ENCODE measurements at regions not wholly inside any gene's neighbourhood (a gene's known extent, or its start where the extent isn't known, plus 50 kb on each side); places are given as distances from the start of the nearest gene placed in this dataset.

GRCh38 chr18:40957533-40958070 lies 997.4 kb upstream of the PIK3C3 start:
- H3K4me1 ChIP-seq (replicated peaks in 1 of 4; ENCODE audit: control insufficient read depth in 3 of 4, insufficient read depth in 4 of 4, low read length in 3 of 4) = no peaks in the 10 kb centered on the region; a peak in 1 of 7 replicates
- H3K4me3 ChIP-seq (ENCODE audit: extremely low read depth in 1 of 4, insufficient read depth in 2 of 4, low read depth in 3 of 4, low read length in 4 of 4) = no peak overlapping the region
- no peak overlapping the region for H4K8ac ChIP-seq (ENCODE audit: extremely low read depth, insufficient read depth, low read length)
- H2AK5ac ChIP-seq (ENCODE audit: low read depth, low read length) = no peak overlapping the region
- no peak overlapping the region for H4K5ac ChIP-seq (ENCODE audit: insufficient read length, low read depth, low read length)
- H3K4me2 ChIP-seq (ENCODE audit: insufficient read depth in 1 of 2, low read depth in 2 of 2, low read length in 2 of 2) = no peak overlapping the region
- H2BK15ac ChIP-seq (ENCODE audit: low read length) = no peak overlapping the region
- H3K56ac ChIP-seq (replicated peaks; ENCODE audit: insufficient read length, low read depth, low read length) = no peak overlapping the region
- H3K79me1 ChIP-seq (ENCODE audit: low read depth, low read length) = no peaks in the 10 kb centered on the region
- H2AFZ ChIP-seq (ENCODE audit: low read length) = no peak overlapping the region
- no peaks in the 10 kb centered on the region for H3K79me2 ChIP-seq (ENCODE audit: control insufficient read depth in 1 of 2, insufficient read depth in 2 of 2, low read length in 2 of 2)
- no peak overlapping the region for H2BK5ac ChIP-seq (ENCODE audit: low read depth, low read length)
- H3K18ac ChIP-seq (ENCODE audit: extremely low read depth, low read length) = no peak overlapping the region
- no peaks in the 10 kb centered on the region for H3K23me2 ChIP-seq (ENCODE audit: low read depth, low read length)
- POLR2A ChIA-PET (ENCODE audit: partially characterized antibody) = no interaction called here
- DNase-seq (ENCODE audit: low read depth in 1 of 2, low spot score in 2 of 2) (no peak), FAIRE-seq (no peak)
- no peak overlapping the region for H3K4ac ChIP-seq (replicated peaks; ENCODE audit: insufficient read length, low read depth, low read length)
- H3K9me3 ChIP-seq (ENCODE audit: insufficient read depth in 2 of 2, low read depth in 1 of 2, low read length in 1 of 2) = 0 out of 4 replicates have a peak, but pooled peaks cover 0 to 3% of the 10 kb centered on the region in 2 experiments
- 58% methylated on average over 2 of the region's 2 CpGs; no CpG with 5 or more reads in 1 of the 2 experiments for WGBS, 2 experiments (ENCODE audit: extremely low coverage in 1 of 2, insufficient coverage in 1 of 2, insufficient read length in 1 of 2, insufficient replicate concordance in 2 of 2, low coverage in 1 of 2, low lambda C conversion rate in 2 of 2, missing lambda C conversion rate in 1 of 2)
- H2BK12ac ChIP-seq (ENCODE audit: low read depth, low read length) = no peak overlapping the region
- TF ChIP-seq SRF (IDR thresholded peaks at IDR 0.05; ENCODE audit: low read depth, low read length) (no peak), SUZ12 (IDR thresholded peaks at IDR 0.05; ENCODE audit: low read length) (no peak), TAF1 (IDR thresholded peaks at IDR 0.05; ENCODE audit: low read depth, low read length) (no peak), POLR2A (IDR thresholded peaks at IDR 0.05; ENCODE audit: control extremely low read depth in 1 of 2, low read depth in 2 of 2, low read length in 2 of 2) (no peak), CTBP2 (IDR thresholded peaks at IDR 0.05; ENCODE audit: borderline replicate concordance, insufficient read depth, insufficient read length, low read length) (no peak), RAD21 (IDR thresholded peaks at IDR 0.05 in 1 of 2, conservative IDR thresholded peaks at IDR 0.05 in 1 of 2; ENCODE audit: low read depth in 2 of 2, low read length in 2 of 2) (peak; percentile 22 to 27; a peak in 3 of 4 replicates), HDAC6 (IDR thresholded peaks at IDR 0.05; ENCODE audit: low read depth, low read length) (no peak)
- H3K27me3 ChIP-seq (replicated peaks in 1 of 4; ENCODE audit: control insufficient read depth in 3 of 4, extremely low read depth in 1 of 4, insufficient read depth in 3 of 4, low read length in 3 of 4) = no peaks in the 10 kb centered on the region
- no peak overlapping the region for H4K91ac ChIP-seq (replicated peaks; ENCODE audit: insufficient read length, low read length)
- H3K14ac ChIP-seq (ENCODE audit: insufficient read length) = no peak overlapping the region
- no peak overlapping the region for H3K27ac ChIP-seq (ENCODE audit: low read depth, low read length)
- no peak overlapping the region for H3K9ac ChIP-seq (replicated peaks in 1 of 4; ENCODE audit: extremely low read depth in 1 of 4, low read depth in 3 of 4, low read length in 3 of 4)
- no peak overlapping the region for H2BK120ac ChIP-seq (replicated peaks; ENCODE audit: low read depth, low read length)
- H4K20me1 ChIP-seq (replicated peaks in 1 of 2; ENCODE audit: control insufficient read depth in 1 of 2, insufficient read depth in 2 of 2, low read length in 2 of 2) = no peaks in the 10 kb centered on the region
- H2BK20ac ChIP-seq (ENCODE audit: low read length) = no peak overlapping the region
- H3K36me3 ChIP-seq (ENCODE audit: control insufficient read depth in 2 of 4, insufficient read depth in 4 of 4, low read length in 3 of 4) = no peaks in the 10 kb centered on the region
- CTCF ChIA-PET (ENCODE audit: partially characterized antibody) = interaction anchor here (0.7 to 2.3 kb wide), 7 partner anchors 9 to 87 kb away, joined by 3 to 6 read pairs (median 3); no protein-coding TSS in a partner anchor
- no peak overlapping the region for H3K23ac ChIP-seq (ENCODE audit: insufficient read length)

Measured in H1 (cell line).